ENCODE measurements at regions not wholly inside any gene's neighbourhood (a gene's known extent, or its start where the extent isn't known, plus 50 kb on each side); places are given as distances from the start of the nearest gene placed in this dataset.
A peak's percentile ranks its signal among the peaks of the same experiment; 100 is the strongest.

GRCh38 chr2:181114021-181114420 lies 133.6 kb downstream of the UBE2E3 start:
- no peak for DNase-seq (ENCODE audit: low spot score)

GRCh38 chr2:181116261-181116660 lies 135.9 kb downstream of the UBE2E3 start:
- DNase-seq (ENCODE audit: low spot score): no peak

- DNase-seq (ENCODE audit: low spot score): no peak
Observed at GRCh38 chr2:181117206-181117925, 137.0 kb downstream of the UBE2E3 start.

- no peak for DNase-seq (ENCODE audit: low spot score)
Observed at GRCh38 chr2:181120625-181121024, 140.2 kb downstream of the UBE2E3 start.

GRCh38 chr2:181121996-181122395 lies 141.6 kb downstream of the UBE2E3 start:
- no peak for DNase-seq (ENCODE audit: low spot score)

- no peak for DNase-seq (ENCODE audit: low spot score)
Observed at GRCh38 chr2:181122601-181123000, 142.2 kb downstream of the UBE2E3 start.

- DNase-seq (ENCODE audit: low spot score): peak; percentile 93
Observed at GRCh38 chr2:181123798-181124231, 143.4 kb downstream of the UBE2E3 start.

- DNase-seq (ENCODE audit: low spot score): no peak
Observed at GRCh38 chr2:181124497-181124896, 144.1 kb downstream of the UBE2E3 start.

GRCh38 chr2:181125359-181125758 lies 145.0 kb downstream of the UBE2E3 start:
- DNase-seq (ENCODE audit: low spot score): no peak

- DNase-seq (ENCODE audit: low spot score): peak; percentile 54
Observed at GRCh38 chr2:181126311-181126868, 146.0 kb downstream of the UBE2E3 start.

GRCh38 chr2:181128199-181128598 lies 147.8 kb downstream of the UBE2E3 start:
- DNase-seq (ENCODE audit: low spot score): no peak

GRCh38 chr2:181129364-181130056 lies 149.1 kb downstream of the UBE2E3 start:
- peak; percentile 51 for DNase-seq (ENCODE audit: low spot score)

GRCh38 chr2:181130686-181131085 lies 150.3 kb downstream of the UBE2E3 start:
- no peak for DNase-seq (ENCODE audit: low spot score)

GRCh38 chr2:181131584-181131983 lies 151.2 kb downstream of the UBE2E3 start:
- DNase-seq (ENCODE audit: low spot score): no peak

- DNase-seq (ENCODE audit: low spot score): no peak
Observed at GRCh38 chr2:181138816-181139215, 158.4 kb downstream of the UBE2E3 start.

GRCh38 chr2:181139831-181140230 lies 159.4 kb downstream of the UBE2E3 start:
- no peak for DNase-seq (ENCODE audit: low spot score)

GRCh38 chr2:181140414-181140813 lies 160.0 kb downstream of the UBE2E3 start:
- peak; percentile 63 for DNase-seq (ENCODE audit: low spot score)

- no peak for DNase-seq (ENCODE audit: low spot score)
Observed at GRCh38 chr2:181140928-181141327, 160.5 kb downstream of the UBE2E3 start.

GRCh38 chr2:181141676-181142075 lies 161.3 kb downstream of the UBE2E3 start:
- no peak for DNase-seq (ENCODE audit: low spot score)

GRCh38 chr2:181142514-181142913 lies 162.1 kb downstream of the UBE2E3 start:
- peak; percentile 71 for DNase-seq (ENCODE audit: low spot score)

- no peak for DNase-seq (ENCODE audit: low spot score)
Observed at GRCh38 chr2:181143790-181144300, 163.4 kb downstream of the UBE2E3 start.

GRCh38 chr2:181145645-181146044 lies 165.2 kb downstream of the UBE2E3 start:
- DNase-seq (ENCODE audit: low spot score): no peak

GRCh38 chr2:181146171-181146570 lies 165.8 kb downstream of the UBE2E3 start:
- DNase-seq (ENCODE audit: low spot score): no peak

Measured in CD4-positive, alpha-beta T cell treated with Interleukin-2 at 100 ng/mL for 4 hours (primary cell).